CD14-positive monocyte (primary cell): ENCODE measurements at regions not wholly inside any gene's neighbourhood (a gene's known extent, or its start where the extent isn't known, plus 50 kb on each side); places are given as distances from the start of the nearest gene placed in this dataset.

Experiments
- DNase-seq, 3 donors: peaks; one replicate each; pipeline ENCODE4 v3.0.0-alpha.2; 2011 to 2022
- H2AFZ ChIP-seq: 2 replicates; pipeline ENCODE4 v1.6.0; 2012; ENCODE audit warnings: mild to moderate bottlenecking, low read depth, low read length, inconsistent platforms; ENCODE audit not compliant: insufficient read depth, poor library complexity, severe bottlenecking
- H3K27ac ChIP-seq, 2 donors: 1 replicate in 1 of 2; 2 replicates in 1 of 2; pipeline ENCODE4 v1.5.1; 2012 to 2013; ENCODE audit warnings: low read length in 2 of 2, control low read depth in 1 of 2, inconsistent platforms in 1 of 2, low read depth in 1 of 2, mild to moderate bottlenecking in 1 of 2
- H3K27me3 ChIP-seq, 2 donors: one replicate each; pipeline versions ENCODE4 v1.6.0 to v1.6.1; 2011 to 2013; ENCODE audit warnings: low read length in 2 of 2; ENCODE audit not compliant: control insufficient read depth in 2 of 2, insufficient read depth in 2 of 2
- H3K36me3 ChIP-seq, 2 donors: replicated peaks in 1 of 2; 1 replicate in 1 of 2; 2 replicates in 1 of 2; pipeline versions ENCODE4 v1.5.1 to v1.6.1; 2012 to 2013; ENCODE audit warnings: low read length in 2 of 2, control low read depth in 1 of 2, inconsistent platforms in 1 of 2, mild to moderate bottlenecking in 1 of 2; ENCODE audit not compliant: insufficient read depth in 2 of 2, control insufficient read depth in 1 of 2
- H3K4me1 ChIP-seq, 2 donors: 1 replicate in 1 of 2; 2 replicates in 1 of 2; pipeline versions ENCODE4 v1.5.1 to v1.6.1; 2012 to 2013; ENCODE audit warnings: low read length in 2 of 2, control low read depth in 1 of 2, inconsistent platforms in 1 of 2, mild to moderate bottlenecking in 1 of 2, moderate library complexity in 1 of 2; ENCODE audit not compliant: insufficient read depth in 2 of 2, control insufficient read depth in 1 of 2
- H3K4me2 ChIP-seq: replicated peaks from 2 replicates; pipeline ENCODE3; 2012; ENCODE audit warnings: low read length, moderate library complexity, mild to moderate bottlenecking; ENCODE audit not compliant: poor library complexity, severe bottlenecking; ENCODE audit errors: extremely low read depth
- H3K4me3 ChIP-seq, 3 experiments: fragments of 200-600 bp in 1 of 3; sonication (generic) in 1 of 3; replicated peaks in 1 of 3; 1 replicate in 2 of 3; 2 replicates in 1 of 3; pipeline ENCODE4 v1.5.1; 2011 to 2013; ENCODE audit warnings: low read length in 3 of 3, mild to moderate bottlenecking in 3 of 3, control low read depth in 2 of 3, low read depth in 2 of 3, inconsistent platforms in 1 of 3, moderate library complexity in 1 of 3
- H3K79me2 ChIP-seq: 2 replicates; pipeline ENCODE4 v1.6.0; 2012; ENCODE audit warnings: mild to moderate bottlenecking, control low read depth, inconsistent platforms, low read length, moderate library complexity; ENCODE audit not compliant: insufficient read depth
- H3K9ac ChIP-seq: 2 replicates; pipeline ENCODE4 v1.6.0; 2017; ENCODE audit warnings: low read length, mild to moderate bottlenecking; ENCODE audit not compliant: insufficient read depth, poor library complexity, severe bottlenecking
- H3K9me3 ChIP-seq, 2 donors: replicated peaks in 1 of 2; 1 replicate in 1 of 2; 2 replicates in 1 of 2; pipeline versions ENCODE4 v1.5.1 to v1.6.1; 2012 to 2013; ENCODE audit warnings: low read length in 2 of 2, control low read depth in 1 of 2; ENCODE audit not compliant: control insufficient read depth in 1 of 2, insufficient read depth in 1 of 2
- H4K20me1 ChIP-seq: 2 replicates; pipeline ENCODE4 v1.6.0; 2012; ENCODE audit warnings: mild to moderate bottlenecking, low read length, control low read depth, moderate library complexity; ENCODE audit not compliant: insufficient read depth
- H3K27ac Mint-ChIP-seq, 7 donors: one replicate each; pipeline ENCODE4 v1.8.0; 2020; ENCODE audit warnings: mild to moderate bottlenecking in 7 of 7, mixed read lengths in 7 of 7, moderate library complexity in 6 of 7, inconsistent platforms in 2 of 7
- H3K27me3 Mint-ChIP-seq, 3 donors: one replicate each; pipeline ENCODE4 v1.8.0; 2021 to 2022; ENCODE audit warnings: low read depth in 3 of 3, mild to moderate bottlenecking in 3 of 3, mixed read lengths in 3 of 3, moderate library complexity in 3 of 3, inconsistent platforms in 1 of 3
- H3K36me3 Mint-ChIP-seq, 2 donors: one replicate each; pipeline ENCODE4 v1.8.0; 2020; ENCODE audit warnings: mixed read lengths in 2 of 2, inconsistent platforms in 1 of 2, mild to moderate bottlenecking in 1 of 2
- H3K4me1 Mint-ChIP-seq: one replicate; pipeline ENCODE4 v1.8.0; 2020; ENCODE audit warnings: mild to moderate bottlenecking, mixed read lengths
- H3K4me3 Mint-ChIP-seq, 2 donors: one replicate each; pipeline ENCODE4 v1.8.0; 2020; ENCODE audit warnings: mild to moderate bottlenecking in 2 of 2, mixed read lengths in 2 of 2, moderate library complexity in 1 of 2
- H3K9me3 Mint-ChIP-seq, 7 donors: one replicate each; pipeline ENCODE4 v1.8.0; 2020 to 2022; ENCODE audit warnings: mixed read lengths in 7 of 7, mild to moderate bottlenecking in 6 of 7, moderate library complexity in 6 of 7, inconsistent platforms in 2 of 7
- WGBS: methylation state at CpG from one replicate; pipeline ENCODE4 v1.1.5; 2013; ENCODE audit warnings: missing lambda C conversion rate; ENCODE audit not compliant: insufficient coverage; 5-methylcytosine and 5-hydroxymethylcytosine counted together
- intact Hi-C, 2 donors: fragments of 100-400 bp; cut with micrococcal nuclease; formaldehyde crosslinking; loops; one replicate each; pipeline versions ENCODE4 v1.15.0 to v1.15.1; 2023
- TF ChIP-seq, protein P1 (sequence below): fragments of 200-600 bp; IDR thresholded peaks from one replicate; pipeline ENCODE4 v1.8.0; 2022; ENCODE audit warnings: antibody characterized with exemption, mild to moderate bottlenecking

- Mint-ChIP-seq H3K27ac (no peak overlapping the region), H3K36me3 (no peaks in the 10 kb centered on the region), H3K9me3 (peaks cover 0 to 2% (median 0%) of the 10 kb centered on the region in 7 donors), H3K27me3 (peaks cover 8 to 10% (median 9%) of the 10 kb centered on the region in 3 donors), H3K4me1 (peaks cover 4% of the 10 kb centered on the region), H3K4me3 (no peak overlapping the region)
- Histone ChIP-seq H3K27ac (no peak overlapping the region), H3K4me3 (no peak overlapping the region), H3K27me3 (no peaks in the 10 kb centered on the region), H3K79me2 (no peaks in the 10 kb centered on the region), H3K9me3 (no peaks in the 10 kb centered on the region), H3K36me3 (no peaks in the 10 kb centered on the region), H2AFZ (no peak overlapping the region), H3K4me2 (no peak overlapping the region), H4K20me1 (no peaks in the 10 kb centered on the region), H3K4me1 (no peaks in the 10 kb centered on the region), H3K9ac (no peak overlapping the region)
- TF ChIP-seq, protein P1, sequence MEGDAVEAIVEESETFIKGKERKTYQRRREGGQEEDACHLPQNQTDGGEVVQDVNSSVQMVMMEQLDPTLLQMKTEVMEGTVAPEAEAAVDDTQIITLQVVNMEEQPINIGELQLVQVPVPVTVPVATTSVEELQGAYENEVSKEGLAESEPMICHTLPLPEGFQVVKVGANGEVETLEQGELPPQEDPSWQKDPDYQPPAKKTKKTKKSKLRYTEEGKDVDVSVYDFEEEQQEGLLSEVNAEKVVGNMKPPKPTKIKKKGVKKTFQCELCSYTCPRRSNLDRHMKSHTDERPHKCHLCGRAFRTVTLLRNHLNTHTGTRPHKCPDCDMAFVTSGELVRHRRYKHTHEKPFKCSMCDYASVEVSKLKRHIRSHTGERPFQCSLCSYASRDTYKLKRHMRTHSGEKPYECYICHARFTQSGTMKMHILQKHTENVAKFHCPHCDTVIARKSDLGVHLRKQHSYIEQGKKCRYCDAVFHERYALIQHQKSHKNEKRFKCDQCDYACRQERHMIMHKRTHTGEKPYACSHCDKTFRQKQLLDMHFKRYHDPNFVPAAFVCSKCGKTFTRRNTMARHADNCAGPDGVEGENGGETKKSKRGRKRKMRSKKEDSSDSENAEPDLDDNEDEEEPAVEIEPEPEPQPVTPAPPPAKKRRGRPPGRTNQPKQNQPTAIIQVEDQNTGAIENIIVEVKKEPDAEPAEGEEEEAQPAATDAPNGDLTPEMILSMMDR, result no peak
- WGBS, result 89% methylated on average over 1 of the region's 5 CpGs
- intact Hi-C loops, result loop anchor here (5.0 to 10.0 kb wide), 3 partner anchors 440 to 750 kb away; no protein-coding TSS in a partner anchor
- DNase-seq, result no peak
These were observed 103.7 kb downstream of the C5orf15 start for GRCh38 chr5:133864711-133865110.

GRCh38 chr5:133863857-133864585, 104.4 kb downstream of the C5orf15 start:
- H2AFZ ChIP-seq, result no peak overlapping the region
- Mint-ChIP-seq H3K27me3 (peaks cover 2 to 12% (median 10%) of the 10 kb centered on the region in 3 donors), H3K9me3 (peaks cover 2 to 3% (median 2%) of the 10 kb centered on the region in 7 donors), H3K4me1 (peaks cover under 1% of the 10 kb centered on the region), H3K27ac (no peak overlapping the region), H3K36me3 (no peaks in the 10 kb centered on the region), H3K4me3 (no peak overlapping the region)
- no peak overlapping the region for H3K9ac ChIP-seq
- H3K4me1 ChIP-seq, result no peaks in the 10 kb centered on the region
- H3K79me2 ChIP-seq, result no peaks in the 10 kb centered on the region
- TF ChIP-seq, protein P1, result no peak
- no peak for DNase-seq
- no peak overlapping the region for H3K4me3 ChIP-seq
- intact Hi-C loops, result loop anchor here (10.0 kb wide), 2 partner anchors 439 to 749 kb away; no protein-coding TSS in a partner anchor
- no peaks in the 10 kb centered on the region for H3K27me3 ChIP-seq
- no peak overlapping the region for H3K4me2 ChIP-seq
- no peaks in the 10 kb centered on the region for H3K36me3 ChIP-seq
- 79% methylated on average over 8 of the region's 11 CpGs for WGBS
- peaks cover 0 to 2% of the 10 kb centered on the region in 2 donors for H3K9me3 ChIP-seq
- H3K27ac ChIP-seq, result no peak overlapping the region
- H4K20me1 ChIP-seq, result no peaks in the 10 kb centered on the region
